OCI-LY3 (cell line): ENCODE measurements at regions not wholly inside any gene's neighbourhood (a gene's known extent, or its start where the extent isn't known, plus 50 kb on each side); places are given as distances from the start of the nearest gene placed in this dataset.

ENCODE experiments used
- CTCF ChIP-seq: fragments of 200-600, 300-600 bp; sonication (generic); IDR thresholded peaks from 2 replicates; pipeline ENCODE4 v1.5.1; 2014; ENCODE audit warnings: antibody characterized with exemption, low read length, low read depth
- EZH2phosphoT487 ChIP-seq: fragments of 200-600 bp; shearing (Covaris generic); IDR thresholded peaks from 2 replicates; pipeline ENCODE4 v1.6.1; 2018; ENCODE audit warnings: antibody characterized with exemption, mixed run types, low read depth

- TF ChIP-seq EZH2phosphoT487 = no peak
- no peak for TF ChIP-seq CTCF
Measured at GRCh38 chr15:81729340-81729739, 316.5 kb downstream of the MEX3B start.
